GM18909 (cell line): ENCODE measurements at regions not wholly inside any gene's neighbourhood (a gene's known extent, or its start where the extent isn't known, plus 50 kb on each side); places are given as distances from the start of the nearest gene placed in this dataset.
"Not testable (repeated sequence)": the region's sequence is repeated elsewhere in the genome, so short reads cannot be mapped to it uniquely, and the experiment has no call there.

Experiments used
- ATAC-seq: cut with Tn5 transposase; IDR thresholded peaks from one replicate; pipeline ENCODE4 v1.9.1; 2021; ENCODE audit warnings: mild to moderate bottlenecking; ENCODE audit not compliant: unreplicated experiment, poor library complexity

GRCh38 chr14:83290447-83290846 lies 1756.8 kb upstream of the SEL1L start:
- ATAC-seq = no peak

GRCh38 chr14:83291714-83292113 lies 1758.1 kb upstream of the SEL1L start:
- ATAC-seq = no peak

GRCh38 chr14:83294941-83295340 lies 1761.3 kb upstream of the SEL1L start:
- no peak for ATAC-seq

DNA sequence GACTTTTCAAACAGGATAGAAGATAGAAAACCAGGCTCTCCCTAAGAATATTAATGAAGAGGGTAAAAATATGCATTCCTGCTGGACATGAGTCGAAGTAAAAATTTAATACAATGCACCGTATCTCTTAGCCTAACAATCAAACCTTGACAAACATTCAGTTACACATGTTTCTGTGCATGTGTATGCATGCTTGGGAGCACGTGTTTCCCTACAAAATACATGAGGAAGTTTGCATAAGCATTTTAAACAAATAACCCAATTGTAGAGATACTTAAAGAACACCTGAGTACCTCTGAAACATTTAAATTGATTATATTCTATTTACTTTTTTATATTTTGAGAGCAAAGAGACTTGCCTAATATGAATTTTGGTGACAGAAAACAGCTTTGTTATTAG lies 1763.7 kb upstream of the SEL1L start:
- no peak for ATAC-seq

- ATAC-seq = not testable (repeated sequence)
Measured at GRCh38 chr14:83298016-83298415, 1764.4 kb upstream of the SEL1L start.

DNA sequence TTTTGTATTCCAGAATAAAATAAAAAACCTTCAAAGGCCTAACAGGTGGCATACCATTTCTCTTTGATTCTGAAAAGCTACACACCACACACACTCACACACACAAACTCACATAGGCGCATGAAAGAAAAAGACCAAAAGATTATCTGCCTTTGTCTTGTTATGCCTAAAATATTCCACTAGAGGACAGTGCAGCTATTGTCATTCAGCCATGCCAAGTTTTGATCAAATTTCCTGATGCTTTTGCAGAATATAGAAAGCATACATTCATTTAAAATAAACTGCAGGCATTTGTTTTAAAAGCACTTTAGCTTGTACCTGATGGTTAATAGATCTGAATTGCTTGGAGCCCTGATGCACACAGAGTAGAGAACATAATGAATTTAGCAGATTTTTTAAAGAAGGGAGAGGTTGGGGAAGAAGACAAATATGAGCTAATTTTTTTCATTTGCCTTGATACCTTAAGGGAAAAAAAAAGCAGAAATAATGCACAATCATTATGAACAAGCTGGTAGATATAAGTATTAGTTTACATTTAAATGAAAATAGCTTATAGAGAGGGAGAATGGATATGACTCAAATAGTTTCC lies 1766.9 kb upstream of the SEL1L start:
- ATAC-seq = no peak

GRCh38 chr14:83301791-83302190 lies 1768.1 kb upstream of the SEL1L start:
- ATAC-seq = no peak

DNA sequence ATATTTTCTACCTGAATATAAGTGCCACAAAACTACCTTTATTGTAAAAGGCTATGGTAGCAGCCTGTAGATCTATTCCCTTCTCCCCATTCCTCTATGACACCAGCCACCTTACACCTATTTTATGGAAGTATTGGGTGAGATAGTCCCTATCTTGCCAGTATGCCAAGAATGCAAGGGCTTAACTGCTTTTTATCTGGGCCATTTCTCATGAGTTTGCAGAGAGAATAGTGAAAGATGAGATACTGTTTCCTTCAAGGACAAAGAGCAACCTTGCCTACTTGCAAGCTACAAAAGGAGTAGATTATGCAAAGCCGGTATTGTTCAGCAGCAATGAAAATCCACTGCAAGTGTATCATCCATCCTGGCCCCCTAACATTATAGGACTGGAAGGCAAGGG lies 1775.6 kb upstream of the SEL1L start:
- no peak for ATAC-seq

DNA sequence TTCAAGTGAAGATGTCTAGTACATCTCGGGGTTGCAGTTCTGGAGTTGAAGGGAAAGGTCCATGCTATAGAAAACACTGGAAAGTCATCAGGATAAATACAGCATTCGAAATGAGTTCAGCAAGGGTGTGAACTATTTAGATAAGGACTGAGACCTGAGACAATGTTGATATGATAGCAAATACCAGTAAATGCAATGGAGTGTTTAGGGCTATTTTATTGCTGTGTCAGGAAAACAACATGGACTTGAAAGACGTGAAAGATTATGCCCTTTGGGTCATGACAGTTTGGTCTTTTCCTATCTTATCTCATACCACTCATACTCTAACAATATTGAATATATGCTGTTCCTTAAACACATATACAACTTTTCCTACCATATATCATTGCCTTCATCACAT lies 1776.2 kb upstream of the SEL1L start:
- no peak for ATAC-seq

- ATAC-seq = no peak
Measured at GRCh38 chr14:83312511-83312910, 1778.9 kb upstream of the SEL1L start.

DNA sequence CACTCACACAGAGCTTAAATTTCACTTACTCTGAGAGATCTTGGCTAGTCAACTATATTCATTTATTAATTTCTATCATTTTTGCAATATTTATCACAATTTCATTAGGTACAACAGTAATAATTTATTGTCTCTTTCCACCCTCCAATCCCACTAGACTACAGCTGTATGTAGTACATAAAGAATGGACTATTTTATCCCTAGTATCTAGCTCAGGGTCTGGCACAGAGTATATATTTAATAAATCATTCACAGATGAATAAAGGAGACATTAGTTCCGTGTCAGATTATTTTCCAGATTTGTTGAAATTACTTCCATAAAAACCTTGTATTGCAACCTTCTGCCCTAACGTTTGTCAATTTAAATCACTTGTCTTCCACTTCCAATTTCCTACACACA lies 1781.1 kb upstream of the SEL1L start:
- no peak for ATAC-seq

GRCh38 chr14:83316356-83316755 lies 1782.7 kb upstream of the SEL1L start:
- no peak for ATAC-seq

DNA sequence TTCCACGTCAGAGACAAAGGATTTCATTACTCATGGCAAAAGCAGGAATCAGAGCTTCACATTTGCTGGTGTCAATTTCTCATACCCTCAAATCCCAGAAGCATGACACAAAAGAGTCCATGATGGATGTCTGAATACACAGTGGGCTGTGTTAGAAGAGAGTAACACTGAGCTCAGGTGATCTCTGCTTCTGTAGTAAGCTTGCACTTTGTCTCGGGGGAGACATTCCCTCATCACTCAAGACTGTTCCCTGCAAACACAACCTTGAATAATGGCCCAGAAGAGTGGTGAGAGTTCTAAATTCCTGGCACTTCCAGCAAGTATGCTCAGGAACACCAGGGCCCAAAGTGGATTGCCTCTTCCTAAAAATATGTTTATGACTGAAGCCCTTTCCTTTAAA lies 1787.2 kb upstream of the SEL1L start:
- no peak for ATAC-seq

DNA sequence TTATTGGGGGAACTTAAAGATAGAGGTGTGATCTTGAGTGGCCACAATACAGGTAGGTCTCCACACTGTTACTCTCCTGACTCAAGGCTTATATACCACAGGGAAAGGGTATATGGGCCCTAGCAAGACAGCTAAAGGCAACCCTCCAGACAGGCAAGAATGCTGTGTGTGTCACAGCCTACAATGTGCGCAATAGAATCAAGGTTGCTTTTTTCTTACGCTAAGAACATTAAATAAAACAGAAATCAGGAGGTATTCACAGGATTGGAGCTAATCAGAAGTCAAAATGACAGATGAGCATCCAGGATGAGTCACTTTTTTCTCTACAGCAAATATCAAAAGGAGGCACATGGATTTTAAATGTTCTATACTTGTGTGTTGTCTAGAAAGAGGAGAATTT lies 1797.9 kb upstream of the SEL1L start:
- ATAC-seq = no peak

GRCh38 chr14:83342590-83342989 lies 1808.9 kb upstream of the SEL1L start:
- no peak for ATAC-seq

DNA sequence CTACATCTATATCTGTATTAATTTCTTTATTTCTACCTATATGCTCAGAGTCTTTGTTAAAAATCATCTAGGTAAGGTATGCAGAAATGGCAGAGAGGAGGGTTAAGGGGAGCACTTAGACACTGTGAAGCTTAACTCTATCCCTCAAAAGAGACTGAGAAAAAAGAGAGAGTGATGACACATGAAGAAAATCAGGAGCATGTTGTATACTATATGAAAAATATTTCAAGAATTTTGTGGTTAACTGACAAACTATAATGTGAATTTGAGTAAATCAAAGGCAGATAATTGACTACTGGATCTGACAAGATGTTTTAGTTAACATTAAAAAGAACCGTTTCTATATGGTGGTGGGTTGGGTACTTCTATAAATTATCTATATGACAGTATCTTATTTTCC lies 1814.2 kb upstream of the SEL1L start:
- no peak for ATAC-seq

DNA sequence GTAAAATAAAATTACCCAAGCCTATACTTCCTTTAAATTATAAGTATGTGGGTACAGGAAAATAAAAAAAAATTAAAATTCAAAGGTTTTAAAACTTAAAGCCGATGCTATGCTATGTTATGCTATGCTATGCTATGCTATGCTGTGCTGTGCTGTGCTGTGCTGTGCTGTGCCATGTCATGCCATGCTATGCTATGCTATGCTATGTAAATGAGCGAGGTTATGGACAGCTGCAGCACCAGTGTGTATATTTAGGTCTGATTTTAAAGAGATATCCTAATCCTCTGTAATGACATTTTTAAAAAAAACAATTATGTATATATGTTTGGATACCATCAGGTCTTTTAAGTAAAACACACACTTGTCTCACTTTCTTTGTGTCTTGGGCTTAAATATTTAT lies 1822.0 kb upstream of the SEL1L start:
- no peak for ATAC-seq

DNA sequence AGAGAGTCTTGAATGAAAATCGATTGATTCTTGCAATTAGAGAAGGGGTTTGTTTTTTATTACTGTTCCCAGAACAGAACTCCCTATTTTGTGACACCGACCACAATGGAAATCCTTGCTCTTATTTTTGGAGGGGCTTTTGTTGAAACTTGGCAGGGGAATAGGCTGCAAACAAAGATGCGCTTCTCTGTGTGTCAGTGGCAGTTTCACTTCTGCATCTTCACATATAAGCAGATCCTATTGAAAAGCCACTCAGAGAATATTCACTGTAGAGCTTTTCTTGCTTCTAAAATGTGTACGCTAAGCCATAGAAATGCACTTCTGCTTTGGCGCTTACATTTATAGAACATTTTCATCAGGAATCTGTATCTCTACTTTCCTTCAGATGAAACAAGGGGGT lies 1822.4 kb upstream of the SEL1L start:
- ATAC-seq = no peak

DNA sequence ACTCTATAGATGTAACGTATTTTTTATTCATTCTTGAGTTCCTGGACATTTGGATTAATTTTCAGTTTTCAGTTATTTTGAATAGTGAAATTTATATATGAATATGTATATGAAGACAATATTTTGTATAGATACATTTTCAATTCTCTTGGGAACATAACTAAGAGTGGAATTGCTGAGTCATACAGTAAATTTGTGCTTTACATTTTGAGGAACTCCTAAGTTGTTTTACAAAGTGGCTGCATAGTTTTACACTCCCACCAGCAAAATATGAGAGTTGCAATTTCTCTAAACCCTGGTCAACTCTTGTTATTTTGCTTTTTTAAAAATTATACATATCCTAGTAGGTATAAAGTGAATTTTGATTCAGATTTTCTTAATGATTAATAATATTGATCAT lies 1838.6 kb upstream of the SEL1L start:
- ATAC-seq = no peak

DNA sequence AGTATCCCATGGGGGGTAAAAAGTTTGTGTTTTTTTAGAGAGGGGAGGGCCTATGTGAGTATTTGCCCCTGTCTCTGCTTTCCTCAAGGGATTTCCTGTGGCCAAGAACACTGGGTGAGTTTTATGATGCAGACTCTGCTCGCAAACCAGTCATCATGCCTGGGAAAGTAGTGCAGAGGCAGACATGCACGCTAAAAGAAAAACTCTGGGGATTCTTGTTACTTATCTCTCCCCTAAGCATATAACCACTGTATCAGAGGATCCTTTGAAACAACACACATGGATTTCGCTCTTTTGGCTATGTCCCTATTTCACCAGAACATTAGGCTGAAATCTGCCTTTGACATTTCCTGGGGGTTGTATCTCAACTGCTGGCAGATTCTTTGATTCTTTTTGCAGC lies 1845.8 kb upstream of the SEL1L start:
- ATAC-seq = no peak

- no peak for ATAC-seq
Measured at GRCh38 chr14:83384253-83384652, 1850.6 kb upstream of the SEL1L start.

DNA sequence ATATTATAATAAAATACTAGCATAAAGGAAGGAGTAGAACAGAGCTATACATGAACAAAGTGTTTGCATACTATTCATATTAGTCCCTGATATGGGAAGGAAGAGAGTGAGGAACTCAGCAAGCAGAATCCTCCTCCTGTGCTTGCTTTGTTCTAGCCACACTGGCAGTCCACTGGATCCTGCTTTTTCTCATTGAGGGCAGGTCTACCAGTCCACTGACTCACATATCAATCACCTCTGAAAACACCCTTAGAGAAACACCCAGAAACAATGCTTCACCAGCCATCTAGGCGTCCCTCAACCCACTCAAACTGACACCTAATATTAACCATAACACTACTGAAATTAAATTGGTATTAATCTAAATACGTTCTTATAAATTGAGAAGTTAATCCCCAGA lies 1861.7 kb upstream of the SEL1L start:
- no peak for ATAC-seq

DNA sequence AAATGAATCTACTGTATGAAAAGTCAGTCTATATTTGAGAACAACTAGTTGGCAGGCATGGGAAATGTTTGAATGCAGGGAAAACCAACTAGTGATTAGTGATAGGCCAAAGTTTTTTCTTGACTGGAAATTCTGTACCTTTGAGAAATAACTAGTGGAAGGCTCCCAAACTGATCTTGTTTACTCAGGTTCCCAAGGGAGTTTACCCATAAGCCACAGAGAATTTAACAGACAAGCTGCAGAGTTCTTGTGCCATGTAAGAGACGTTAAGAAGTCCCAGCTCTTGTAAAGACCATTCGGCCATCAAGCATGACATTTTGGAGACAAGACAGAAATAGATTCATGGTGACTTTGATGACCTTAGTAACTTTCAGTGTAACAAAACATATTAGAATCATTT lies 1882.8 kb upstream of the SEL1L start:
- no peak for ATAC-seq
